ENCODE measurements at regions not wholly inside any gene's neighbourhood (a gene's known extent, or its start where the extent isn't known, plus 50 kb on each side); places are given as distances from the start of the nearest gene placed in this dataset.

DNA sequence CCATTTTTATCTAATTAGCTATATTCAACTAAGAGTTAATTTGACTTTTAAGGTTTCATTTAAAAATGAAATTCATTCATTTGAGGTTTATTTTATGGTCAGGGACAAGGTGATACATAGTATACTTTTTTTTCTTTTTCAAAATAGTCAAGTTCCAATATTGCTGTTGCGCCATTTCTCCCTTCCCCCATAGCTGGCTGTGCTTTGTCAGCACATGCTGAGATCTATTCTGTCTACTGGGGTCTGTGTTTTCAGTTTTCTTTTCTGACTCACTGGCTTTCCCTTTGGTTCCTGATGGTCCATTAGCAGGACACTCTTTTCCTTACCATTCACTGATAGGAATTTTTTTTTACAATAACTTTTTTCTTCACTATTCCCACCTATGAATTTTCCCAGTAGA is 336.4 kb upstream of the TMEM229A start (continued):
- TF ChIP-seq, protein P1, sequence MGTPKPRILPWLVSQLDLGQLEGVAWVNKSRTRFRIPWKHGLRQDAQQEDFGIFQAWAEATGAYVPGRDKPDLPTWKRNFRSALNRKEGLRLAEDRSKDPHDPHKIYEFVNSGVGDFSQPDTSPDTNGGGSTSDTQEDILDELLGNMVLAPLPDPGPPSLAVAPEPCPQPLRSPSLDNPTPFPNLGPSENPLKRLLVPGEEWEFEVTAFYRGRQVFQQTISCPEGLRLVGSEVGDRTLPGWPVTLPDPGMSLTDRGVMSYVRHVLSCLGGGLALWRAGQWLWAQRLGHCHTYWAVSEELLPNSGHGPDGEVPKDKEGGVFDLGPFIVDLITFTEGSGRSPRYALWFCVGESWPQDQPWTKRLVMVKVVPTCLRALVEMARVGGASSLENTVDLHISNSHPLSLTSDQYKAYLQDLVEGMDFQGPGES (IDR thresholded peaks at IDR 0.05; ENCODE audit: low read depth, low read length) = no peak
- TF ChIP-seq, protein P2, sequence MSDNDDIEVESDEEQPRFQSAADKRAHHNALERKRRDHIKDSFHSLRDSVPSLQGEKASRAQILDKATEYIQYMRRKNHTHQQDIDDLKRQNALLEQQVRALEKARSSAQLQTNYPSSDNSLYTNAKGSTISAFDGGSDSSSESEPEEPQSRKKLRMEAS (IDR thresholded peaks at IDR 0.05; ENCODE audit: low read depth) = no peak
- no peak for TF ChIP-seq EP300 (IDR thresholded peaks at IDR 0.05; ENCODE audit: borderline replicate concordance in 1 of 2, low read depth in 1 of 2, low read length in 1 of 2)
- TF ChIP-seq FOXM1 (IDR thresholded peaks at IDR 0.05; ENCODE audit: low read depth) = no peak
- no peak for TF ChIP-seq MEF2A (IDR thresholded peaks at IDR 0.05; ENCODE audit: borderline replicate concordance, low read depth)
- no peak for TF ChIP-seq NFIC (IDR thresholded peaks at IDR 0.05; ENCODE audit: borderline replicate concordance)
- no peak for TF ChIP-seq GABPA (IDR thresholded peaks at IDR 0.05; ENCODE audit: low read depth)
- TF ChIP-seq RXRA (IDR thresholded peaks at IDR 0.05; ENCODE audit: borderline replicate concordance, low read depth) = no peak

DNA sequence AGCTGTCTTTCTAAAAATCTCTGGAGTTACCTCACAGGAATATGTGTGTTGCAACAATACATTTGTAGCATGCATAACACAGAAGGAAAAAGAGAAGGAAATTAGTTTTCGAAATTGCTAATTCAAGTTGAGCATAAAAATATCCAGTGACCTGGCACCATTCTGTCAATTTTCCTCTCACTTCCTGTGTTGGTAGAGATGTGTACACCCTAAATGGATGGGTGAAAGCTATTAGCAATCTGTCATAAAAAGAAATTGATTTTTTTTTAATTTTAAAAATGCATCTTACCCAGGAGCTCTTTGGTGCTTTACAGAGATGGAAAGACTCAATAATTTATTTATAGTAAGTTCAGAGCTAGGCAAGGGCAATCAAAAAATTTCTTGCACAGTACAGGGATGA is 333.3 kb upstream of the TMEM229A start:
- TF ChIP-seq NRF1 (IDR thresholded peaks at IDR 0.05; ENCODE audit: low read depth, low read length) (no peak), FOSL2 (IDR thresholded peaks at IDR 0.05; ENCODE audit: borderline replicate concordance, low read depth) (no peak), MEF2A (IDR thresholded peaks at IDR 0.05; ENCODE audit: borderline replicate concordance, low read depth) (no peak), POLR2AphosphoS5 (IDR thresholded peaks at IDR 0.05; ENCODE audit: low read depth, low read length) (no peak), SIN3A (IDR thresholded peaks at IDR 0.05; ENCODE audit: borderline replicate concordance, low read depth, low read length) (no peak)
- TF ChIP-seq, protein P2 (IDR thresholded peaks at IDR 0.05; ENCODE audit: low read depth) = no peak
- TF ChIP-seq, protein P3, sequence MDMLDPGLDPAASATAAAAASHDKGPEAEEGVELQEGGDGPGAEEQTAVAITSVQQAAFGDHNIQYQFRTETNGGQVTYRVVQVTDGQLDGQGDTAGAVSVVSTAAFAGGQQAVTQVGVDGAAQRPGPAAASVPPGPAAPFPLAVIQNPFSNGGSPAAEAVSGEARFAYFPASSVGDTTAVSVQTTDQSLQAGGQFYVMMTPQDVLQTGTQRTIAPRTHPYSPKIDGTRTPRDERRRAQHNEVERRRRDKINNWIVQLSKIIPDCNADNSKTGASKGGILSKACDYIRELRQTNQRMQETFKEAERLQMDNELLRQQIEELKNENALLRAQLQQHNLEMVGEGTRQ (IDR thresholded peaks at IDR 0.05; ENCODE audit: borderline replicate concordance, low read depth, low read length) = no peak
- Histone ChIP-seq H3K9me2 (no peaks in the 10 kb centered on the region), H3K79me2 (ENCODE audit: insufficient read depth) (no peaks in the 10 kb centered on the region), H3K27ac (ENCODE audit: low read depth in 2 of 2, low read length in 1 of 2) (no peak overlapping the region), H3K4me3 (ENCODE audit: low read depth in 2 of 2, low read length in 1 of 2) (no peak overlapping the region), H3K9ac (no peak overlapping the region), H3K4me1 (ENCODE audit: control insufficient read depth in 1 of 2, insufficient read depth in 2 of 2, low read depth in 1 of 2, low read length in 1 of 2) (no peaks in the 10 kb centered on the region; a peak in 1 of 4 replicates), H4K20me1 (ENCODE audit: insufficient read depth) (no peaks in the 10 kb centered on the region), H3K36me3 (replicated peaks in 1 of 2; ENCODE audit: control insufficient read depth in 1 of 2, insufficient read depth in 2 of 2, low read length in 1 of 2) (no peaks in the 10 kb centered on the region), H2AFZ (ENCODE audit: low read depth) (no peak overlapping the region), H3K27me3 (ENCODE audit: insufficient read depth) (no peaks in the 10 kb centered on the region), H3F3A (replicated peaks; ENCODE audit: insufficient read depth) (no peaks in the 10 kb centered on the region), H3K4me2 (no peak overlapping the region), H3K9me3 (peaks cover 4% of the 10 kb centered on the region; the same call in 1 of the 2 replicates)
- no peak for DNase-seq
- POLR2A ChIA-PET = no interaction called here
- CTCF ChIA-PET = interaction anchor here (0.5 to 1.0 kb wide), 2 partner anchors 14 to 15 kb away, joined by 3 read pairs; no protein-coding TSS in a partner anchor
- WGBS (ENCODE audit: low lambda C conversion rate) = 43% methylated on average over 1 of the region's 1 CpG

DNA sequence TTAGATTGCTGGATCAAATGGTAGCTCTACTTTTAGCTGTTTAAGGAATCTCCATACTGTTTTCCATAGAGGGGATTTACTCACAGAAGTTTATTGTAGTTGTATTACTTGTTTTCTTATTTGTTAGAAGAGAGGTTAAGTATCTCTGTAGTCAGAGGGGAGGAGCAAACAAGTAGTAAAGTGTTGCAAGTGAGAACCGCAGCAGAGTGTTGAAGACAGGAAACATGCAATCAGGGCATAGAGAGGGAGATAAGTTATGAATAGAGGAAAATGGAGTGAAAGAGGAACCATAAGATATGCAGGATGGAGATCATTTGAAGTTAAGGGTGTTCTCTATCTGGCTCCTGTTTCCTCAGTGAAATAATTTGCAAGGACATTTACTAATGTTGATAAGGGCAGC is 331.4 kb upstream of the TMEM229A start:
- POLR2A ChIA-PET = no interaction called here

More for the DNA sequence above, 331.4 kb upstream of the TMEM229A start:
- H3K9me3 ChIP-seq = no peaks in the 10 kb centered on the region
- no peak for DNase-seq
- no peaks in the 10 kb centered on the region for H3F3A ChIP-seq (replicated peaks; ENCODE audit: insufficient read depth)
- no peak overlapping the region for H3K4me3 ChIP-seq (ENCODE audit: low read depth in 2 of 2, low read length in 1 of 2)
- H3K9me2 ChIP-seq = no peaks in the 10 kb centered on the region
- no peaks in the 10 kb centered on the region for H3K27me3 ChIP-seq (ENCODE audit: insufficient read depth)
- TF ChIP-seq GABPA (IDR thresholded peaks at IDR 0.05; ENCODE audit: low read depth) (no peak), GATA2 (CRISPR knock-in tag; IDR thresholded peaks at IDR 0.05) (no peak), YY1 (IDR thresholded peaks at IDR 0.05; ENCODE audit: low read depth) (no peak), JUND (IDR thresholded peaks at IDR 0.05) (no peak), EP300 (IDR thresholded peaks at IDR 0.05; ENCODE audit: borderline replicate concordance in 1 of 2, low read depth in 1 of 2, low read length in 1 of 2) (no peak), MXI1 (IDR thresholded peaks at IDR 0.05; ENCODE audit: low read depth, low read length) (no peak), CHD2 (IDR thresholded peaks at IDR 0.05; ENCODE audit: low read length, partially characterized antibody) (no peak), SMC3 (IDR thresholded peaks at IDR 0.05; ENCODE audit: low read depth, low read length) (no peak), TAF1 (IDR thresholded peaks at IDR 0.05; ENCODE audit: borderline replicate concordance, low read depth, low read length) (no peak), FOXM1 (IDR thresholded peaks at IDR 0.05; ENCODE audit: low read depth) (no peak), RXRA (IDR thresholded peaks at IDR 0.05; ENCODE audit: borderline replicate concordance, low read depth) (no peak), TEAD4 (IDR thresholded peaks at IDR 0.05; ENCODE audit: borderline replicate concordance, insufficient read depth) (no peak)
- TF ChIP-seq, protein P4, sequence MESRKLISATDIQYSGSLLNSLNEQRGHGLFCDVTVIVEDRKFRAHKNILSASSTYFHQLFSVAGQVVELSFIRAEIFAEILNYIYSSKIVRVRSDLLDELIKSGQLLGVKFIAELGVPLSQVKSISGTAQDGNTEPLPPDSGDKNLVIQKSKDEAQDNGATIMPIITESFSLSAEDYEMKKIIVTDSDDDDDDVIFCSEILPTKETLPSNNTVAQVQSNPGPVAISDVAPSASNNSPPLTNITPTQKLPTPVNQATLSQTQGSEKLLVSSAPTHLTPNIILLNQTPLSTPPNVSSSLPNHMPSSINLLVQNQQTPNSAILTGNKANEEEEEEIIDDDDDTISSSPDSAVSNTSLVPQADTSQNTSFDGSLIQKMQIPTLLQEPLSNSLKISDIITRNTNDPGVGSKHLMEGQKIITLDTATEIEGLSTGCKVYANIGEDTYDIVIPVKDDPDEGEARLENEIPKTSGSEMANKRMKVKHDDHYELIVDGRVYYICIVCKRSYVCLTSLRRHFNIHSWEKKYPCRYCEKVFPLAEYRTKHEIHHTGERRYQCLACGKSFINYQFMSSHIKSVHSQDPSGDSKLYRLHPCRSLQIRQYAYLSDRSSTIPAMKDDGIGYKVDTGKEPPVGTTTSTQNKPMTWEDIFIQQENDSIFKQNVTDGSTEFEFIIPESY (IDR thresholded peaks at IDR 0.05; ENCODE audit: borderline replicate concordance, low read depth) = no peak
- 89% methylated on average over 1 of the region's 1 CpG for WGBS (ENCODE audit: low lambda C conversion rate)
- H4K20me1 ChIP-seq (ENCODE audit: insufficient read depth) = no peaks in the 10 kb centered on the region
- CTCF ChIA-PET = interaction anchor here (0.9 kb wide), 1 partner anchor 18 kb away, joined by 3 read pairs; no protein-coding TSS in a partner anchor
- H3K27ac ChIP-seq (ENCODE audit: low read depth in 2 of 2, low read length in 1 of 2) = no peak overlapping the region
- H3K4me1 ChIP-seq (ENCODE audit: control insufficient read depth in 1 of 2, insufficient read depth in 2 of 2, low read depth in 1 of 2, low read length in 1 of 2) = no peaks in the 10 kb centered on the region
- H3K36me3 ChIP-seq (replicated peaks in 1 of 2; ENCODE audit: control insufficient read depth in 1 of 2, insufficient read depth in 2 of 2, low read length in 1 of 2) = no peaks in the 10 kb centered on the region
- no peak overlapping the region for H2AFZ ChIP-seq (ENCODE audit: low read depth)
- no peak overlapping the region for H3K9ac ChIP-seq
- H3K79me2 ChIP-seq (ENCODE audit: insufficient read depth) = no peaks in the 10 kb centered on the region
- no peak overlapping the region for H3K4me2 ChIP-seq

Measured in SK-N-SH (cell line).